G401.6 (cell line): ENCODE measurements at regions not wholly inside any gene's neighbourhood (a gene's known extent, or its start where the extent isn't known, plus 50 kb on each side); places are given as distances from the start of the nearest gene placed in this dataset.
"Not testable (repeated sequence)": the region's sequence is repeated elsewhere in the genome, so short reads cannot be mapped to it uniquely, and the experiment has no call there.

Experiments
- FAIRE-seq: peaks from 2 replicates; lab custom pipeline; 2012; peaks lifted over from hg19 to GRCh38; lab: Jason Lieb, UNC

GRCh38 chr21:35565204-35565611 is 495.1 kb downstream of the SETD4 start:
- FAIRE-seq: no peak

GRCh38 chr21:35563885-35564451 is 496.4 kb downstream of the SETD4 start:
- no peak for FAIRE-seq

GRCh38 chr21:35562876-35563275 is 497.4 kb downstream of the SETD4 start:
- FAIRE-seq: no peak

GRCh38 chr21:35561116-35561515 is 499.2 kb downstream of the SETD4 start:
- no peak for FAIRE-seq

DNA sequence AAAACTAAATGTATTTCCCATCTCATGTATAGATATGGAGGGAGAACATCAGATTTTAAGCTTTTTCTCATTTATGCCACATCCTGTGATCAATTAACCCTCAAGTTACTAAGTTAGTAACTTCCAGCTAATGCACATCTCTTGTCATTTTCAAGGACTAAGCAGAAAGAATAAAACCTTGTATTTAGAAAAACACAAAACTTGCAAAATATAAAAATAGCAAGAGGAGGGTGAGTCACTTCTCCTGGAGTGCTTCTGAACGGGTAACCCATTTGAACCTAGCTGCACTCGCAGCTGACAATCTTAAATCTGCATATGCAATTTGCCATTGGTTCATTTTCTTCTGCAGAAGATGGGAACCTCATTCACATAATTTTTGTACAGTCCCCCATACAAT is 500.5 kb downstream of the SETD4 start:
- no peak for FAIRE-seq

GRCh38 chr21:35559128-35559828 is 501.0 kb downstream of the SETD4 start:
- no peak for FAIRE-seq

DNA sequence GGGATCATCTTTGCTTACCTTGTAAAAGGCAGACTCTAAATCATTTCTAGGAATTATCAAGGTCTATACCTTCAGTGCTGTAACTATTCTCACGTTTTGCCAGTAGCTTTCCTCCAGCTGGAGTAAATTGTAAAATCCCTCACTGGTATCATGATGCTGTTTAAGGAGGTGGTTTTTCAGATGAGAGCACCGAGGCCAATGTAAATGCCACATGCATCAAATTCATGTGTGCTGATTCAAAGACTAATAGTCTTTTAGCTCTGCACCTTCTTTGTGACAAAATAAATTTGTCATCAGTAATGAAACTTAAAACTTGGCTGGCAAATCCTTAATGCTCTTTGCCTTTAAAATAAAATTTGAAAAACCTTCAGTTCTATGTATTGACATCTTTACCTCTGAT is 503.8 kb downstream of the SETD4 start:
- no peak for FAIRE-seq

- FAIRE-seq: not testable (repeated sequence)
Measured at GRCh38 chr21:35552483-35552882, 503.4 kb upstream of the RUNX1 start.

GRCh38 chr21:35548904-35549615 is 500.0 kb upstream of the RUNX1 start:
- FAIRE-seq: no peak

- no peak for FAIRE-seq
Measured at GRCh38 chr21:35547946-35548774, 499.1 kb upstream of the RUNX1 start.

DNA sequence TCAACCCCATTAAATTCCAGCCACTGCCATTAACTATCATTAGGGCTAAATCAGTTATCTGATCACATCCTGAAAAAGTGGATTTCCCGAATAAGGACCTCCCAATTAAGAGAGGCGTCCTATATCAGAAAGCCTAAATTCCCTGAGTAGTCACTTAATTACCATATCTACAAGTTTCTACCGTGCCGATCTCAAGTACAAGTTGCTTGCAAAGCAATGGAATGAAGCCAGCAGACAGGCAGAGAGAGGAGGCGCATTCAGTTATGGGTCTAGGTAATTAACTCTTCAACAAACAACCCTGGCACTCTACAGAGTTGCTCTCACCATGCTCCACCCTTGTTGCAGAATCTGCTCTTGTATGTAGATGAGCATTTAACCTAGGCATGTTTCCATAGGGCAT is 494.6 kb upstream of the RUNX1 start:
- FAIRE-seq: no peak

GRCh38 chr21:35540950-35541638 is 492.0 kb upstream of the RUNX1 start:
- no peak for FAIRE-seq

- FAIRE-seq: no peak
Measured at GRCh38 chr21:35538386-35538785, 489.3 kb upstream of the RUNX1 start.

- FAIRE-seq: no peak
Measured at GRCh38 chr21:35537604-35538003, 488.5 kb upstream of the RUNX1 start.

DNA sequence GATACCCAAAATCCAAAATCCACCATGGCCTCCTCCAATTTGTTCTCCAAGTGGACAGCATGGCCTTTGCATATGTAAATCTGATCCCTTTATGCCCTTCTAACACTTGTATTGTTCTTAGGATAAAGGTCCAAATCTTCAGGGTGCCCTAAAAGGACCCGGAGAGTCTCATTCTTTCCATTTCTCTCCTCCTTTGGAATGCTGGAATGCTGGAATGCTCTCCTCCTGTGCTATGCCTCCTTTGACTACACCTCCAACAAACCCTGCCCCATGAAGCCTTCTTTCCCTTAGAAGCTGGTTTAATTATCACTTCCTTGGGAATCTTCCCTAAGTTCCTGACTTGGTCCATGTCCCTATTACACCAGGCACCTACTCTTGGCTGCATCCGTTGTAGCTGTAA is 484.8 kb upstream of the RUNX1 start:
- no peak for FAIRE-seq

- no peak for FAIRE-seq
Measured at GRCh38 chr21:35530766-35531165, 481.7 kb upstream of the RUNX1 start.

- FAIRE-seq: no peak
Measured at GRCh38 chr21:35529171-35529863, 480.2 kb upstream of the RUNX1 start.

- no peak for FAIRE-seq
Measured at GRCh38 chr21:35528116-35529042, 479.3 kb upstream of the RUNX1 start.

DNA sequence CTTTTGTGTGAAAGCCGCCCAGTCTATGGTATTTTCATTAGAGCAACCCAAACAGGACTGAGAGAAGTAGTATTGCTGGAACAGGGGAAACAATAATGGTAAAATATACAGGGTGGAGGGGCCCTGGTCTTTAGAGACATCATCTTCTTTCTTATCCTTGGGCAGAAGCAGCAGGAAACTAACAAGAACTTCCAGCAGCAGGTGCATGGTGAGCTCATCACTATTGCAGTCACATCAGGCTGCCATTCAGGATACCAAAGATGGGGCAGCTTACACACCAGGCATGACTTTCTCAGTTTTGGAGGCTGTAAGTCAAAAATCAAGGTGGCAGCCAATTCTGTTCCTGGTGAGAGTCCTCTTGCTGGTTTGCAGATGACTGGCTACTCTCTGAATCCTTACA is 478.3 kb upstream of the RUNX1 start:
- FAIRE-seq: no peak

- FAIRE-seq: no peak
Measured at GRCh38 chr21:35525443-35525842, 476.3 kb upstream of the RUNX1 start.
